ENCODE measurements at regions not wholly inside any gene's neighbourhood (a gene's known extent, or its start where the extent isn't known, plus 50 kb on each side); places are given as distances from the start of the nearest gene placed in this dataset.

GRCh38 chrX:43166874-43167273 is 388.9 kb upstream of the PPP1R2C start:
- TF ChIP-seq JUNB (IDR thresholded peaks at IDR 0.05; ENCODE audit: unreplicated experiment) (no peak), ZNF331 (CRISPR knock-in tag; IDR thresholded peaks at IDR 0.05; ENCODE audit: low read depth) (no peak), ETS1 (IDR thresholded peaks at IDR 0.05) (no peak), EZH2phosphoT487 (IDR thresholded peaks at IDR 0.05; ENCODE audit: unreplicated experiment) (no peak)
- Mint-ChIP-seq H3K36me3 (ENCODE audit: low read depth) (no peaks in the 10 kb centered on the region; the same call in 1 of the 3 replicates), H3K27ac (no peak overlapping the region), H3K9me3 (0 out of 3 replicates have a peak, but pooled peaks cover 3% of the 10 kb centered on the region), H3K4me1 (peaks cover 5% of the 10 kb centered on the region; the same call in 1 of the 3 replicates), H3K4me3 (no peak overlapping the region), H3K27me3 (ENCODE audit: insufficient read depth, low read depth, poor library complexity) (no peaks in the 10 kb centered on the region)
- H3K27ac ChIP-seq (ENCODE audit: low read depth) = no peak overlapping the region
- H2AFZ ChIP-seq = no peak overlapping the region
- H3K79me2 ChIP-seq (replicated peaks; ENCODE audit: insufficient read depth) = no peaks in the 10 kb centered on the region
- H3K4me1 ChIP-seq (ENCODE audit: insufficient read depth) = no peaks in the 10 kb centered on the region
- no peaks in the 10 kb centered on the region for H3K9me2 ChIP-seq (ENCODE audit: insufficient read depth)
- no peak for DNase-seq (ENCODE audit: low spot score)
- no peaks in the 10 kb centered on the region for H3K27me3 ChIP-seq (ENCODE audit: insufficient read depth)
- H4K20me1 ChIP-seq (replicated peaks; ENCODE audit: insufficient read depth) = no peaks in the 10 kb centered on the region
- no peak for ATAC-seq
- H3K4me3 ChIP-seq = no peak overlapping the region
- no peak overlapping the region for H3K4me2 ChIP-seq
- no peaks in the 10 kb centered on the region for H3K36me3 ChIP-seq (ENCODE audit: insufficient read depth)
- H3F3A ChIP-seq (replicated peaks; ENCODE audit: low read depth) = no peaks in the 10 kb centered on the region

- Histone ChIP-seq H3K36me3 (ENCODE audit: insufficient read depth) (no peaks in the 10 kb centered on the region), H3K4me1 (ENCODE audit: insufficient read depth) (no peaks in the 10 kb centered on the region), H3F3A (replicated peaks; ENCODE audit: low read depth) (no peaks in the 10 kb centered on the region), H3K9me2 (ENCODE audit: insufficient read depth) (no peaks in the 10 kb centered on the region), H3K4me3 (no peak overlapping the region), H3K4me2 (no peak overlapping the region), H3K79me2 (replicated peaks; ENCODE audit: insufficient read depth) (no peaks in the 10 kb centered on the region), H4K20me1 (replicated peaks; ENCODE audit: insufficient read depth) (no peaks in the 10 kb centered on the region), H3K27ac (ENCODE audit: low read depth) (no peak overlapping the region), H2AFZ (no peak overlapping the region), H3K27me3 (ENCODE audit: insufficient read depth) (no peaks in the 10 kb centered on the region)
- H3K27me3 Mint-ChIP-seq (ENCODE audit: insufficient read depth, low read depth, poor library complexity) = peaks cover 2% of the 10 kb centered on the region
- H3K27ac Mint-ChIP-seq = no peak overlapping the region
- ATAC-seq (no peak), DNase-seq (ENCODE audit: low spot score) (no peak)
- no peak overlapping the region for H3K4me3 Mint-ChIP-seq
- H3K4me1 Mint-ChIP-seq = no peaks in the 10 kb centered on the region
- H3K36me3 Mint-ChIP-seq (ENCODE audit: low read depth) = peaks cover 16% of the 10 kb centered on the region
- peaks cover 8% of the 10 kb centered on the region for H3K9me3 Mint-ChIP-seq
- TF ChIP-seq ZNF462 (CRISPR knock-in tag; IDR thresholded peaks at IDR 0.05) (no peak), EZH2phosphoT487 (IDR thresholded peaks at IDR 0.05; ENCODE audit: unreplicated experiment) (no peak), EZH2 (IDR thresholded peaks at IDR 0.05; ENCODE audit: low read depth, unreplicated experiment) (no peak), CTCF (conservative IDR thresholded peaks at IDR 0.05; ENCODE audit: low read depth in 2 of 2) (no peak), ZNF114 (CRISPR knock-in tag; IDR thresholded peaks at IDR 0.05) (no peak), CREB1 (CRISPR knock-in tag; IDR thresholded peaks at IDR 0.05; ENCODE audit: low read depth) (no peak), POLR2AphosphoS5 (IDR thresholded peaks at IDR 0.05; ENCODE audit: low read depth) (no peak), JUNB (IDR thresholded peaks at IDR 0.05; ENCODE audit: unreplicated experiment) (no peak)
Observed at GRCh38 chrX:43175434-43175833, 397.5 kb upstream of the PPP1R2C start.

Measured in GM23338 (cell line).